ENCODE measurements at regions not wholly inside any gene's neighbourhood (a gene's known extent, or its start where the extent isn't known, plus 50 kb on each side); places are given as distances from the start of the nearest gene placed in this dataset.

DNA sequence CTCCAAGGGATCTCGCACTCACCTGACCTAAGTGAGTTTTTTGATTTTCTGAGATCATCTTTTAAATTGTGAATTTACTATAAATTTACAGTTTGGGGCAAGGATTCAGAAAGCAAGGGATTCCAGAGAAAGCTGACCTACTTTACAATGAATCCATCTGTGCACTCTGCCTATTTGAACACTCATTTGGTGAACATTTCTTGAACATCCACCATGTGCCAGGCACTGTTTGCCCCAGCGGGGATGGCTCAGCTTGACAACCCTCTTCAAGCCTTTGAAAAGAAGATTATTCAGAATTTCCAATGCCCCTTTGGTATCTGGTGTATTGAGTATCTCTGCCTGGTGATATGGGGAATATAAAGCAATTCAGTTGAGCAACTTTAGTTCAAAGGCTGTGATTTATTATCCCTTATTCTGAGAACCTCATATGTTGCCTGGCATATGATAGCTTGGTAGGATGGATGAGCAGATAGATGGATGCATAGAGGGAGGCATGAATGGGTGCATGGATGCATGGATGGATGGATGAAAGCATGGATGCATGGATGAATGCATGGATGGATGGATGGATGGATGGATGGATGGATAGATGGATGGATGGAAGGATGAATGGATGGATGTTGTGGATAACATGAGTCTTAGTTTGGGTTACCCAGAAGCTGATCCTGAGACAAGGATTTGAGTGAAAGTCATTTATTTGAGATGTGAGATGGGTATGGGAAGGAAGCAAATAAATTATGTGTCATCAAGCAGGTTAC, 149.7 kb upstream of the ZNF366 start:
- TF ChIP-seq, protein P1, sequence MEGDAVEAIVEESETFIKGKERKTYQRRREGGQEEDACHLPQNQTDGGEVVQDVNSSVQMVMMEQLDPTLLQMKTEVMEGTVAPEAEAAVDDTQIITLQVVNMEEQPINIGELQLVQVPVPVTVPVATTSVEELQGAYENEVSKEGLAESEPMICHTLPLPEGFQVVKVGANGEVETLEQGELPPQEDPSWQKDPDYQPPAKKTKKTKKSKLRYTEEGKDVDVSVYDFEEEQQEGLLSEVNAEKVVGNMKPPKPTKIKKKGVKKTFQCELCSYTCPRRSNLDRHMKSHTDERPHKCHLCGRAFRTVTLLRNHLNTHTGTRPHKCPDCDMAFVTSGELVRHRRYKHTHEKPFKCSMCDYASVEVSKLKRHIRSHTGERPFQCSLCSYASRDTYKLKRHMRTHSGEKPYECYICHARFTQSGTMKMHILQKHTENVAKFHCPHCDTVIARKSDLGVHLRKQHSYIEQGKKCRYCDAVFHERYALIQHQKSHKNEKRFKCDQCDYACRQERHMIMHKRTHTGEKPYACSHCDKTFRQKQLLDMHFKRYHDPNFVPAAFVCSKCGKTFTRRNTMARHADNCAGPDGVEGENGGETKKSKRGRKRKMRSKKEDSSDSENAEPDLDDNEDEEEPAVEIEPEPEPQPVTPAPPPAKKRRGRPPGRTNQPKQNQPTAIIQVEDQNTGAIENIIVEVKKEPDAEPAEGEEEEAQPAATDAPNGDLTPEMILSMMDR (conservative IDR thresholded peaks at IDR 0.05): no peak
- no peak for TF ChIP-seq ZFX (IDR thresholded peaks at IDR 0.05)

All from C4-2B (cell line).